ENCODE measurements at regions not wholly inside any gene's neighbourhood (a gene's known extent, or its start where the extent isn't known, plus 50 kb on each side); places are given as distances from the start of the nearest gene placed in this dataset.

DNA sequence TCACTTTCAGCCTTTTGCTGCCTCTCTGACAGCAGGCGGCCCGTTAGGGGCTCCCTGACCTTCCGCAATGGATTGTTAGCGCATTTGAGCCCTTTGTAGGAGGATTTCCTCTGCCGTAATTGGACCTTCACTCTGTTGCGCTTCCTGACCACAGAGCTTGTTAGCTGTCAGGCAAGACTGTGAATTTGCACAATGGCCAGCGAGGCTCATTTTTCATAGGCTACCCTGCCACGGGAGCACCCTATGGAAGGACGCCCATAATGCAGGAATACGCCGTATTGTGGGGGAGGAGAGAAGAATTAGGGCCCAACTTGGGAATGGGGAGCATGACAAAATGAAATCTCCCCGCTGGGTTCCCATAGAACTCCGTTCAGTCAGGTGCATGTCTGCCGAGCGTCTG is 205.2 kb upstream of the NLRP1 start:
- TF ChIP-seq CTCF (IDR thresholded peaks at IDR 0.05; ENCODE audit: low read length) (no peak), EZH2 (optimal IDR thresholded peaks at IDR 0.05; ENCODE audit: low read depth, low read length) (no peak), EZH2phosphoT487 (IDR thresholded peaks at IDR 0.05; ENCODE audit: low read length) (no peak)
